ENCODE measurements at regions not wholly inside any gene's neighbourhood (a gene's known extent, or its start where the extent isn't known, plus 50 kb on each side); places are given as distances from the start of the nearest gene placed in this dataset.

- no peak for TF ChIP-seq CTCF (conservative IDR thresholded peaks at IDR 0.05 in 1 of 2, IDR thresholded peaks at IDR 0.05 in 1 of 2; ENCODE audit: low read depth in 1 of 2, low read length in 2 of 2)
- TF ChIP-seq EZH2 (IDR thresholded peaks at IDR 0.05; ENCODE audit: low read length, missing control alignments): no peak
These were observed 296.3 kb upstream of the SGO1 start for GRCh38 chr3:20482350-20482749.

Measured in fibroblast of lung (primary cell).